ENCODE measurements at regions not wholly inside any gene's neighbourhood (a gene's known extent, or its start where the extent isn't known, plus 50 kb on each side); places are given as distances from the start of the nearest gene placed in this dataset.

DNA sequence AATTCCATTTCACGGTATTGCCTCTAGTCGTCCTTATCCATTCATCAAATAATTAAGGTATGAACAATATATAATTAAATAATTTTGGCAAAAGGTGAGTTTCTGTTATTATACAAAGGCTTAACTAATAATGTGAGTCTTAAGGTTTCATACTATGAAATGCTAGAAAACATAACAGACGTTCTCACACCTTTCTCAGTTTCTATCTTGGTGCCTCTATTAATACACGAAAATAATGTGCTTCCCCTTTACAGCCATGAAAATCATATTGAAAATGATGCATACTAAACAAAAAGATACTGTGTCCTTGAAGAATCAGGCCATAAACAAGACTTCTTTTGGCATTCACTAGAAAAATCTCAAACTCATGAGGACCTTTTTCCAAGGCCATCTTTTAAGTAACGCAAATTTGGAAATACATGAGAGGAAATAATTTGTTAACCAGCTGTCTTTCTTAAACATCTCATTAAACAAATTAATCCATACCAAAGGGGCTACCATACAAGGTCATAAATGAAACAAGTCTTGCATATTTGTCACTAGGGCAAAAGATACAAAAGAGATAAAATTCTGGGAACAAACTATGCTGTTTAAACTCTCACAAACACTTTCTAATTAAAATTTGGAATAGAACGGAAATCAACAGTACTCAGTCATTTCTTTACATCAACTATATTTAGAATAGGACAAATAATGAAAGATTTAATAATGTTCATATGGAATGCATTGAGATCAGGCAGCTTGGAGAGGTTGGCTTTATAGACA lies 53.9 kb upstream of the CAV2 start:
- TF ChIP-seq, protein P1, sequence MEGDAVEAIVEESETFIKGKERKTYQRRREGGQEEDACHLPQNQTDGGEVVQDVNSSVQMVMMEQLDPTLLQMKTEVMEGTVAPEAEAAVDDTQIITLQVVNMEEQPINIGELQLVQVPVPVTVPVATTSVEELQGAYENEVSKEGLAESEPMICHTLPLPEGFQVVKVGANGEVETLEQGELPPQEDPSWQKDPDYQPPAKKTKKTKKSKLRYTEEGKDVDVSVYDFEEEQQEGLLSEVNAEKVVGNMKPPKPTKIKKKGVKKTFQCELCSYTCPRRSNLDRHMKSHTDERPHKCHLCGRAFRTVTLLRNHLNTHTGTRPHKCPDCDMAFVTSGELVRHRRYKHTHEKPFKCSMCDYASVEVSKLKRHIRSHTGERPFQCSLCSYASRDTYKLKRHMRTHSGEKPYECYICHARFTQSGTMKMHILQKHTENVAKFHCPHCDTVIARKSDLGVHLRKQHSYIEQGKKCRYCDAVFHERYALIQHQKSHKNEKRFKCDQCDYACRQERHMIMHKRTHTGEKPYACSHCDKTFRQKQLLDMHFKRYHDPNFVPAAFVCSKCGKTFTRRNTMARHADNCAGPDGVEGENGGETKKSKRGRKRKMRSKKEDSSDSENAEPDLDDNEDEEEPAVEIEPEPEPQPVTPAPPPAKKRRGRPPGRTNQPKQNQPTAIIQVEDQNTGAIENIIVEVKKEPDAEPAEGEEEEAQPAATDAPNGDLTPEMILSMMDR (IDR thresholded peaks at IDR 0.05; ENCODE audit: low read depth, low read length, missing control alignments): no peak
- no peak for DNase-seq (ENCODE audit: low read depth)
- H3K4me3 ChIP-seq (ENCODE audit: low read depth, low read length): no peak overlapping the region

DNA sequence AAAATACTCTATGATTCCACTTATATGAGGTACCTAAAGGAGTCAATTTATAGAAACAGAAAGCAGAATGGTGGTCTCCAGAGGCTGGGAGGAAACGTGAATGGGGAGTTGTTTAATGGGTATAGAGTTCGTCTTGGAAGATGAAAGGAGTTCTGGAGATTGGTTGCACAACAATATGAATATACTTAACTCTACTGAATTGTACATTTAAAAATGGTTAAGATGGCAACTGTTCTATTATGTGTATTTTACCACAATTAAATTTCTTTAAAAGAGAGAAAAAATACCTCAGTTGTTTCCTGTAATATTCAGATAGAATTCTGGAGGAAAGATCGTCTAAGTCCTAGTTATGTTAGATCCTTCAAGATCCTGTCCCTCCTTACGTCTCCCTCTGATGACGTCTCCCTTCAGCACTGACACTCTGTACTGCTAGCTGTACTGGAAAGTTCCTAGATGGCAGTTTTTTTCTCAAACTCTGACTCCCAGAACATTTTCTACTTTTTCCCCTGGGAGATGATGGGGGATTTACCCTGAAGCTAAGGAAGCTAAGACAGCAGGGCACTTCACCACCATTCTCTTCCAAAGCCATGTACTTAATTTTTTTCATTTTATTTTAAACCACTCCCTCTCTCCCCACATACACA lies 53.2 kb upstream of the CAV2 start:
- no peak overlapping the region for H3K4me3 ChIP-seq (ENCODE audit: low read depth, low read length)

DNA sequence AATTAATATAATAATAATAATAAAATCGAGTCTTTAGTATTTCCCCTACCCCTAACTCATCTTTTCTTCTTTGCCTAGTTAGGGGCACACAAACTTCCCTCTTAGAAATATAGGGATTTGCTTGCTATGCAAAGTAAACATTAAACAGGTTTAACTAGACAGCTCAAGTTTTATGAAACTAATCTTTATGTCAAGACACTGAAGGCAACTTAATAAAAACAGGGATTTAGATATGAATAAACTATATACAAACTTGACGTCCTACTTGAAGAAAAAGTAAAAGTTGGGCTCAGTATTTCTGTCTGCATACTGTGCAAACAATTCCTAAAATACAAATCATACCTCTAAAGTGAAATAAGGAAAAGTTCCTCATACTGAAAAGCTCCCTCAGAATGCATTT lies 52.1 kb upstream of the CAV2 start:
- no peak for DNase-seq (ENCODE audit: low read depth)
- TF ChIP-seq, protein P1 (IDR thresholded peaks at IDR 0.05; ENCODE audit: low read depth, low read length, missing control alignments): no peak
- no peak overlapping the region for H3K4me3 ChIP-seq (ENCODE audit: low read depth, low read length)

More for the DNA sequence above, 53.2 kb upstream of the CAV2 start:
- TF ChIP-seq, protein P1 (IDR thresholded peaks at IDR 0.05; ENCODE audit: low read depth, low read length, missing control alignments): no peak
- DNase-seq (ENCODE audit: low read depth): no peak

DNA sequence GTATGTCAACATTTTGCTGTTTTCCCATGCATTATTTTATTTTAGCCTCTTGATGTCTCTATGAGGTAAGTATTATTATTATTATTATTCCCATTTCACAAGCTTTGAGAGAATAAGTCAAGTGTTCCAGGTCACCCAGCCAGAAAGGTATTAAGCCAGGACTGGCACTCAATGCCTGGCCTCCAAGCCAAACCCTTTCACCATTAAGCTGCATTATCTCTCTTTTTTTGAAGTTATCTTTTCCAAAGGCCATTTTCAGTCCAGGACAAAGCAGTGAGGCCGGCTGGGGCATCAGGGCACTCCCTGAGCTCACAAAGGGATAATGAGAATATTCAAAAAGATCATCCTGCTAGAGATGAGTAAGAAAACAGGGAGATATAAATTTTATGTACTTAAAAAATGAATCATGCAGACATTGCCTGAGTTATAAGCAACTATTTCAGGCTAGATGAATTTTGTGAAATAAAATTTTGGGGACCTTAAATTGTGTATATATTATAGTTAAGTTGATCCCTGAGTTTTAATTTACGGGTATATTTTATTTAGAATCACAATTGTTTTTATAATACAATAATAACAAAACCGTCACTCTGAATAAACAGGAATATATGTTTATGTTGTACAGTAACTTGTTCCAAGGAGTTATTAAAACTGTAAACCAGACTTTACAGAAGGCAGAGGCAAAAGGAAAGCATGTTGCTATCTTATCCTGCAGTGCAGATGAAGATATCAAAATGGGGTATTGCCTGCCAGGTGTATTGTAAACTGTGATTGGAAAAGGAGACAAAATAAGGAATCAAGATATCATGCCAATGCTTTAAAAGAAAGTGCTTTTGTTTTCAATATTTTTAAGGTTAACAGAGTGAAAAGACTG lies 51.3 kb upstream of the CAV2 start:
- H3K4me3 ChIP-seq (ENCODE audit: low read depth, low read length): no peak overlapping the region
- DNase-seq (ENCODE audit: low read depth): no peak
- TF ChIP-seq, protein P1 (IDR thresholded peaks at IDR 0.05; ENCODE audit: low read depth, low read length, missing control alignments): no peak

DNA sequence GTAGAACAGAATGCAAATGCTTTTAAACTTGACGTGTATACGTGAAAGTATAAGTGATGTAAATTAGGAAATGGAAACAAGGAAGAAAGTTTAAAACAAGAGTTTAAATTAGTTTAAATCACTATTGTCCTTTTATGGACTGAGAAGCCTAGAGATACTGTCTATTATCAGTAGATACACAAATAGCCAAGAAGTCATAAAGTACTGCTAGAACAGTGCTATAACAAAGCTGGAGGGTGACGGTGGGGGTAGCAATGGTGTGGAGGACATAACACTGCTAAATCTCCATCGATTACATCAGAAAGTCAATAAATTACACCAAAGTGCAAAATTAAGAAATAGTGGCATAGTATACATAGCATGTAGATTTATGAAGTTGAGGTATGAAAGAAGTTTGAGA lies 50.1 kb upstream of the CAV2 start:
- no peak overlapping the region for H3K4me3 ChIP-seq (ENCODE audit: low read depth, low read length)
- DNase-seq (ENCODE audit: low read depth): no peak

More for the DNA sequence above, 50.1 kb upstream of the CAV2 start:
- TF ChIP-seq, protein P1 (IDR thresholded peaks at IDR 0.05; ENCODE audit: low read depth, low read length, missing control alignments): no peak
